ENCODE measurements at regions not wholly inside any gene's neighbourhood (a gene's known extent, or its start where the extent isn't known, plus 50 kb on each side); places are given as distances from the start of the nearest gene placed in this dataset.

DNA sequence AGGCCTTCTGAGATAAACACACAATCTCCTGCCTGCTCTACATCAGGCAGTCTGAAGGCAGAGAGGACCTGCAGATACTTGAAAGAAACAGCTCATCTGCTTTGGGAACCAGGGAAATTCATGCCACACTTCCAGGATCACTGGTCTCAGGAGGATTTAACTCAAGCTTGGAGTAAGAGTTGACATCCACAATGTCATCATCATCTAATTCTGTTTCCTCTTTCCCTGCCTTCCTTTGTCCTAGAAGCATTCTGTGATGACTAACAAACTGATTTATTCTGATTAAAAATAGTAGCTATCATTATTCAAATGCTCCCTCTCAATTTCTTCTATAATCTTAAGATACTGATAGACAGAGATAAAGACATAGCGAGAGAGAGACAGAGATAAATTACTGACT, 766.8 kb downstream of the BCL11A start:
- Histone ChIP-seq H3K27me3 (replicated peaks in 1 of 4; ENCODE audit: control insufficient read depth in 3 of 4, extremely low read depth in 1 of 4, insufficient read depth in 3 of 4, low read length in 3 of 4) (no peaks in the 10 kb centered on the region), H3K4me1 (replicated peaks in 1 of 4; ENCODE audit: control insufficient read depth in 3 of 4, insufficient read depth in 4 of 4, low read length in 3 of 4) (peaks cover 0 to 19% (median 10%) of the 10 kb centered on the region in 4 experiments; a peak in 5 of 7 replicates), H3K79me1 (ENCODE audit: low read depth, low read length) (no peaks in the 10 kb centered on the region), H2AFZ (ENCODE audit: low read length) (peak overlapping the region; percentile 73; the same call in 1 of the 2 replicates), H3K23ac (ENCODE audit: insufficient read length) (no peak overlapping the region), H3K4me3 (ENCODE audit: extremely low read depth in 1 of 4, insufficient read depth in 2 of 4, low read depth in 3 of 4, low read length in 4 of 4) (no peak overlapping the region), H3K27ac (ENCODE audit: low read depth, low read length) (no peak overlapping the region), H2BK120ac (replicated peaks; ENCODE audit: low read depth, low read length) (no peak overlapping the region), H3K14ac (ENCODE audit: insufficient read length) (no peak overlapping the region), H3K79me2 (ENCODE audit: control insufficient read depth in 1 of 2, insufficient read depth in 2 of 2, low read length in 2 of 2) (no peaks in the 10 kb centered on the region), H2AK5ac (ENCODE audit: low read depth, low read length) (no peak overlapping the region), H3K56ac (replicated peaks; ENCODE audit: insufficient read length, low read depth, low read length) (no peak overlapping the region), H3K23me2 (ENCODE audit: low read depth, low read length) (no peaks in the 10 kb centered on the region), H3K9me3 (ENCODE audit: insufficient read depth in 2 of 2, low read depth in 1 of 2, low read length in 1 of 2) (no peaks in the 10 kb centered on the region), H2BK15ac (ENCODE audit: low read length) (no peak overlapping the region), H4K20me1 (replicated peaks in 1 of 2; ENCODE audit: control insufficient read depth in 1 of 2, insufficient read depth in 2 of 2, low read length in 2 of 2) (no peaks in the 10 kb centered on the region), H3K4ac (replicated peaks; ENCODE audit: insufficient read length, low read depth, low read length) (no peak overlapping the region), H3K36me3 (ENCODE audit: control insufficient read depth in 2 of 4, insufficient read depth in 4 of 4, low read length in 3 of 4) (no peaks in the 10 kb centered on the region), H3K4me2 (ENCODE audit: insufficient read depth in 1 of 2, low read depth in 2 of 2, low read length in 2 of 2) (no peak overlapping the region), H4K5ac (ENCODE audit: insufficient read length, low read depth, low read length) (no peak overlapping the region), H4K8ac (ENCODE audit: extremely low read depth, insufficient read depth, low read length) (no peak overlapping the region), H2BK20ac (ENCODE audit: low read length) (no peak overlapping the region), H4K91ac (replicated peaks; ENCODE audit: insufficient read length, low read length) (no peak overlapping the region), H3K9ac (replicated peaks in 1 of 4; ENCODE audit: extremely low read depth in 1 of 4, low read depth in 3 of 4, low read length in 3 of 4) (no peak overlapping the region), H2BK5ac (ENCODE audit: low read depth, low read length) (no peak overlapping the region), H2BK12ac (ENCODE audit: low read depth, low read length) (no peak overlapping the region), H3K18ac (ENCODE audit: extremely low read depth, low read length) (no peak overlapping the region)
- no peak for DNase-seq (ENCODE audit: low read depth in 1 of 2, low spot score in 2 of 2)
- TF ChIP-seq CHD2 (IDR thresholded peaks at IDR 0.05; ENCODE audit: low read length), result no peak
- no peak for TF ChIP-seq RAD21 (IDR thresholded peaks at IDR 0.05 in 1 of 2, conservative IDR thresholded peaks at IDR 0.05 in 1 of 2; ENCODE audit: low read depth in 2 of 2, low read length in 2 of 2)
- WGBS, 2 experiments (ENCODE audit: extremely low coverage in 1 of 2, insufficient coverage in 1 of 2, insufficient read length in 1 of 2, insufficient replicate concordance in 2 of 2, low coverage in 1 of 2, low lambda C conversion rate in 2 of 2, missing lambda C conversion rate in 1 of 2), result 96% methylated on average over 1 of the region's 1 CpG; no CpG with 5 or more reads in 1 of the 2 experiments
- ChIA-PET POLR2A (ENCODE audit: partially characterized antibody) (no interaction called here), CTCF (ENCODE audit: partially characterized antibody) (interaction anchor here (0.6 to 1.3 kb wide), 2 partner anchors 16 to 500 kb away, joined by 3 read pairs; no protein-coding TSS in a partner anchor)
- FAIRE-seq, result no peak
